Adipocyte (in vitro differentiated cells): ENCODE measurements at regions not wholly inside any gene's neighbourhood (a gene's known extent, or its start where the extent isn't known, plus 50 kb on each side); places are given as distances from the start of the nearest gene placed in this dataset.

Experiments used
- DNase-seq: peaks from one replicate; pipeline ENCODE4 v3.0.0-alpha.2; 2015; ENCODE audit warnings: low read depth
- H3K27me3 ChIP-seq: replicated peaks from 2 replicates; pipeline ENCODE4 v1.7.0; 2013; ENCODE audit warnings: mild to moderate bottlenecking, low read length, moderate library complexity; ENCODE audit not compliant: control insufficient read depth, insufficient read depth
- H3K36me3 ChIP-seq: 2 replicates; pipeline ENCODE4 v1.7.0; 2013; ENCODE audit warnings: low read length, mild to moderate bottlenecking, moderate library complexity; ENCODE audit not compliant: control insufficient read depth, insufficient read depth, severe bottlenecking
- H3K4me1 ChIP-seq: 2 replicates; pipeline ENCODE4 v1.7.0; 2013; ENCODE audit warnings: mild to moderate bottlenecking, low read length, moderate library complexity; ENCODE audit not compliant: control insufficient read depth, insufficient read depth
- H3K4me3 ChIP-seq: 2 replicates; pipeline ENCODE4 v1.7.0; 2013; ENCODE audit warnings: mild to moderate bottlenecking, low read length, moderate library complexity
- H3K9ac ChIP-seq: 2 replicates; pipeline ENCODE4 v1.7.0; 2013; ENCODE audit warnings: mild to moderate bottlenecking, low read length, moderate library complexity
- H3K9me3 ChIP-seq: 2 replicates; pipeline ENCODE4 v1.7.0; 2013; ENCODE audit warnings: mild to moderate bottlenecking, low read length, moderate library complexity; ENCODE audit not compliant: control insufficient read depth

DNA sequence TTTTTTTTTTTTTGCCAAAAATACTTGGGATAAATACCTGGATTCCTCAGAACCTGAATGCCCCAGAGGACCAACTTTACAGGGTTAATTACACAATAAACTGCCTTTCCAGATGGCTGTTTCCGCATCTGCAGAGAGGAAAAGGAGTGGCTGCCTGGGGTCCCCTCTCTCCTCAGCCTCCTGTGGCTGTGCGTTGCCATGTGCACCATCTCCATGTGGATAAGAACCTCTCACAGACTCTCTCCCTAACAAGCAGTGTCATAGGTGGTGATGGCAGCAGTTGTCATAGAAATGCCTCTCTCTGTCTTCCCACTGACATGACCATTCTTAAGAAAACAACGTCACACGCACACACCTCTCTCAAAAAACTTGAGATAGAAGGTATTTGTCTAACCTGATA, 179.4 kb downstream of the RPLP1 start:
- DNase-seq = no peak
- Histone ChIP-seq H3K27me3 (peaks cover 75% of the 10 kb centered on the region), H3K4me1 (peaks cover 1% of the 10 kb centered on the region), H3K9ac (no peak overlapping the region), H3K36me3 (no peaks in the 10 kb centered on the region), H3K4me3 (no peak overlapping the region), H3K9me3 (peaks cover 8% of the 10 kb centered on the region)

DNA sequence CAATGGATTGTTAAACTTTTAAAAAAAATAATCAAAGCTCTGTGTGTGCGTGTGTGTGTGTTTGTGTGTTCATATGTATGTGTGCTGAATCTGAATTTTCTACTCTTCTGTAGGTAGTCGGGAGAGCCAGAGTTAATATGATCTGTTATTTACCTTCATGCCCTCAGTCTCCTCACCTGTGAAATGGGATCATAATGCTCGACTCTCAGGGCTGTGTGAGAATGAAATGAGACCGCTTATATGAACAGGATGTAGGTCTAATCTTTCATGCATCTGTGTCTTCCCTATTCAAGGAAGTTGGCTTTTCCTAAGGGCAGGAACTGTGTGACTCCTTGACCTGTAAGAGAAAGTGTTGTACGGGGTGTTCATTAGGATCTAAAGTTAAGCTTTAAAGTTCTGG, 182.2 kb downstream of the RPLP1 start:
- no peaks in the 10 kb centered on the region for H3K36me3 ChIP-seq
- H3K4me3 ChIP-seq = no peak overlapping the region
- no peaks in the 10 kb centered on the region for H3K4me1 ChIP-seq
- peaks cover 77% of the 10 kb centered on the region for H3K27me3 ChIP-seq
- H3K9ac ChIP-seq = no peak overlapping the region
- no peak for DNase-seq
- peaks cover 13% of the 10 kb centered on the region for H3K9me3 ChIP-seq

DNA sequence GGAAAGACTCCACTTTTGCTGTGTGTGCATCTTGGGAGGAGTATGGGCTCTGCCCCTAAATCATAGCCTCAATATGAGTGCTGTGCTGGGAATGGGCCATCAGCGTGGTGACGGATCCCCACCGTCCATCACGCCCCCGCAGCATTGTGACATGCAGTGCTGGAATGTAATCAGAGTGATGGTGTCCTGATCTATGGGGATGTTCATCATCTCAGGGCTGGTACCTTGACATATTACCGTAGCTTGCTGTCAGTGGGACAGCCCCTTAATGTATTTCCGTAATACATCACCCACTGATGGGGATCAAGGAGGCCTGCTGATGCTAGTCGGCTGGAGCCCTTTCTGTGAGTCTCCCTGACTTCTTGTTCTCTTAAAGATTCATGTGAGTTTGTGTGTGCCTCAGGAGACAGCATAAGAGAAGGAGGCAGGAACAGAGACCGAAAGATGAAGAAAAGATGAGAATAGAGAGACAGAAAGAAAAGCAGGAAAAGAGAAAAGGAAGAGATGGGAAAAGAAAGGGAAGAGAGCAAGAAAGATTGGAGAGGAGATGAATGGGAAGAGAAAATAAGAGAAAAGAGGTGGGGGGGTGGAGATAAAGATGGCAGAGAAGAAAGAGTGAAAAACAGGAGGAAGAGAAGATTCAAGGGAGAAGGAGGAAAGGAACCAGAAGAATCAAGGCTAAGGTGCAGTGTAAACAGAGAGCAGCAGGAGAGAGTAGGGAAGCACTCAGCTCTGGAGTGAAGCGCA, 183.7 kb downstream of the RPLP1 start:
- DNase-seq = no peak
- no peaks in the 10 kb centered on the region for H3K36me3 ChIP-seq
- no peak overlapping the region for H3K9ac ChIP-seq
- H3K27me3 ChIP-seq = peaks cover 68% of the 10 kb centered on the region
- H3K4me1 ChIP-seq = no peaks in the 10 kb centered on the region
- no peak overlapping the region for H3K4me3 ChIP-seq
- H3K9me3 ChIP-seq = peaks cover 28% of the 10 kb centered on the region

DNA sequence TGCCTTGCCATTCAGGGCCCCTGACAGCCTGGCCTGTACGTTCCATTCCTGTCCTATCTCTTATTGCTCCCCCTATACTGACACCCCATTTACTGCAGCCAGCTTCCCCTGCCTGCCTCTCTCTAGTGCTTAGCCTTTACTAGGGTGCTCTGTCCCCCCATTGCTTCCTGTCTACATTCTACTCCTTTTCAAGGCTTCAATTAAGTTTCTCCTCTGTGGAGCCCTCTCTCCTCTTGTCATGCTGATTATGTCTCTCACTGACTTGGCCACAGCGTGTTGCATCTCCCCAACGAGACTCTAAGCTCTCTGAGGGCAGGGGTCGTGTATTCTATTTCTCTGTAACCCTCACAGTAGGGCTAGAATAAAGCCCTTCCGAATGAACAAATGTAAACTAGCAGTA, 185.2 kb downstream of the RPLP1 start:
- Histone ChIP-seq H3K9ac (no peak overlapping the region), H3K36me3 (no peaks in the 10 kb centered on the region), H3K27me3 (peaks cover 58% of the 10 kb centered on the region), H3K9me3 (peaks cover 31% of the 10 kb centered on the region), H3K4me1 (no peaks in the 10 kb centered on the region), H3K4me3 (no peak overlapping the region)
- DNase-seq = no peak

DNA sequence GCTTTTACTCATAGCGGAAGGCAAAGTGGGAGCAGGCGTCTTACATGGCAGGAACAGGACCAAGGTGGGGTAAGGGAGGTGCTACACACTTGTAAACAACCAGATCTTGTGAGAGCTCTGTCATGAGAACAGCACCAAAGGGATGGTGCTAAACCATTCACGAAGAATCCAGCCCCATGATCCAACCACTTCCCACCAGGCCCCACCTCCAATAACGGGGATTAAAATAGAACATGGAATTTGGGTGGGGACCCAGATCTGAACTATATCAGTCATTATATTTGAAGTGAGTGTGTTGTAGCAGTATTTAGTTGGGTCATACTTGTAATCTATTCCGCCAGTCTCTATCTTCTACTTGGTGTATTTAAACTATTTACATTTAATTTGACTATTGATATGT, 190.9 kb downstream of the RPLP1 start:
- no peaks in the 10 kb centered on the region for H3K36me3 ChIP-seq
- H3K27me3 ChIP-seq = peaks cover 31% of the 10 kb centered on the region
- no peaks in the 10 kb centered on the region for H3K4me1 ChIP-seq
- peaks cover 23% of the 10 kb centered on the region for H3K9me3 ChIP-seq
- no peak overlapping the region for H3K9ac ChIP-seq
- H3K4me3 ChIP-seq = no peak overlapping the region
- no peak for DNase-seq

DNA sequence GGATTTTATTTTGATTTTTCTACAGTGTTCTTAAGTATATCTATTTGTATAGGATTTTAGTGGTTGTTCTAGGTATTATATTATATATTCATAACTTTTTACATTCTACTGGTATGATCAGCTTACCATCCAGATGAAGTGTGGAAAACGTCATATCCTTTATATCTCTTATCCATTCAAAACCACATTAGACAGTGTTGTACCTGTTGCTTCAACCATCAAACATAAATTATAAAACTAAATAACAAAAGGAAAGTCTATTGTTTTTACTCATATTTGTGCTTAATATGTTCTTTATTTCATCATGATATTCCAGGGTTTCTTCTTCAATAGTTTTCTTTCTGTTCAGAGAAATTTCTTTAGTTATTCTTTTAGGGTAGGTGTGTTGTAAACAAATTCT, 191.4 kb downstream of the RPLP1 start:
- peaks cover 33% of the 10 kb centered on the region for H3K27me3 ChIP-seq
- peaks cover 23% of the 10 kb centered on the region for H3K9me3 ChIP-seq
- no peak overlapping the region for H3K4me3 ChIP-seq
- no peak overlapping the region for H3K9ac ChIP-seq
- H3K4me1 ChIP-seq = no peaks in the 10 kb centered on the region
- DNase-seq = no peak
- H3K36me3 ChIP-seq = no peaks in the 10 kb centered on the region

DNA sequence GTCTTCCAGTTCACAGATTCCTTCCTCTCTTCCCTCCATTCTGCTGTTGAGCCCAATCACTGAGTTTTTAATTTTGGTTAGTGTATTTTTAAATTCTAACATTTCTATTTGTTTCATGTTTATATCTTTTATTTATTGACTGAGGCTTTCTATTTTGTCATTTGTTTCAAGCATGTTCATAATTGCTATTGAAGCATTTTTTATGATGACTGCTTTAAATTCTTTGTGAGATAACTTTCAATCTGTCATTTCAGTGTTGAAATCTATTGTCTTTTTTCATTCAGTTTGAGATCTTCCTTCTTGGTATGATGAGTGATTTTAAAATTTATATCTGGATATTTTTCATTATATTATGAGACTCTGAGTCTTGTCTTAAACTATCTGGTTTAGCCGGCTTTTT, 192.3 kb downstream of the RPLP1 start:
- DNase-seq = no peak
- Histone ChIP-seq H3K4me3 (no peak overlapping the region), H3K9me3 (peaks cover 17% of the 10 kb centered on the region), H3K36me3 (no peaks in the 10 kb centered on the region), H3K9ac (no peak overlapping the region), H3K4me1 (no peaks in the 10 kb centered on the region), H3K27me3 (peaks cover 38% of the 10 kb centered on the region)

DNA sequence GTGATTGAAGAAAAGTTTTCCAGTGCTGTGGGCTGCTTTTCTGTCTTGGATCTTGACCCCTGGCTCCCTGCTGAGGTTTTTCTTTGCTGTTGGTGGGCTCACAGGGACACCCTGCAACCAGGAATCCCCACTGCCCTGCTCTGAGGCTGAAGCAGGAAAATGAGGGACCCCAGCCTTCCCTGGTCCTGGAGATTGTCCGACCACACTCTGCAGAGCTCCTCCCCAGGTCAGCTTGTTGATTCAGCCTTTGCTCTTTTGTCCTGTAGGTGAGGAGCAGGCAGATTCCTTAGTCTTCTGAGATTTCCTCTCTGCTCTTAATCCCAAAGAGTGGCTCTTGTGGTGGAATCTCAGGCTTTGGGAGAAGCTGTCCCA, 194.5 kb downstream of the RPLP1 start:
- Histone ChIP-seq H3K36me3 (no peaks in the 10 kb centered on the region), H3K9me3 (no peaks in the 10 kb centered on the region), H3K4me3 (no peak overlapping the region), H3K9ac (no peak overlapping the region), H3K4me1 (no peaks in the 10 kb centered on the region), H3K27me3 (peaks cover 48% of the 10 kb centered on the region)
- no peak for DNase-seq

DNA sequence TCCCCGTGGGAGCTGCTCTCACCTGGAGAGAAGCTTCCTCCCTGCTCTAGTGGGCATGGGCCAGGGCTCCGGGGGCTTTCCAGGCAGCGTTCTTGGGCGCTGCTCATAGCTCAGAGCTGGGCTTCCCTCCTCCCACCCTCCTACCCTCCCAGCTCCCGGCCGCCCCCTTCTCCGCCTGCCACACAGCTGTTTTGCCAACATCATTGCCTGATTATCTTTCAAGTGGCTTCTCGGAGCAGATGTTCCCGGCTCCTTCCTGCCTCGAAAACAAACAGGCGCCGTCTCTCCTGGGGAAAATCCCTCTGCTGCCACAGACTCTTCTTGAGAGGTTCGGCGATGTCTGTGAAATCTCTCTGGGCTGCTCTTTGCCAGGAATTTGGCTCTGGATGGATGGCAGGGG, 195.6 kb downstream of the RPLP1 start:
- H3K4me3 ChIP-seq = no peak overlapping the region
- H3K9me3 ChIP-seq = peaks cover 8% of the 10 kb centered on the region
- no peaks in the 10 kb centered on the region for H3K4me1 ChIP-seq
- H3K27me3 ChIP-seq = peaks cover 58% of the 10 kb centered on the region
- H3K36me3 ChIP-seq = no peaks in the 10 kb centered on the region
- peak; percentile 22 for DNase-seq
- H3K9ac ChIP-seq = no peak overlapping the region

DNA sequence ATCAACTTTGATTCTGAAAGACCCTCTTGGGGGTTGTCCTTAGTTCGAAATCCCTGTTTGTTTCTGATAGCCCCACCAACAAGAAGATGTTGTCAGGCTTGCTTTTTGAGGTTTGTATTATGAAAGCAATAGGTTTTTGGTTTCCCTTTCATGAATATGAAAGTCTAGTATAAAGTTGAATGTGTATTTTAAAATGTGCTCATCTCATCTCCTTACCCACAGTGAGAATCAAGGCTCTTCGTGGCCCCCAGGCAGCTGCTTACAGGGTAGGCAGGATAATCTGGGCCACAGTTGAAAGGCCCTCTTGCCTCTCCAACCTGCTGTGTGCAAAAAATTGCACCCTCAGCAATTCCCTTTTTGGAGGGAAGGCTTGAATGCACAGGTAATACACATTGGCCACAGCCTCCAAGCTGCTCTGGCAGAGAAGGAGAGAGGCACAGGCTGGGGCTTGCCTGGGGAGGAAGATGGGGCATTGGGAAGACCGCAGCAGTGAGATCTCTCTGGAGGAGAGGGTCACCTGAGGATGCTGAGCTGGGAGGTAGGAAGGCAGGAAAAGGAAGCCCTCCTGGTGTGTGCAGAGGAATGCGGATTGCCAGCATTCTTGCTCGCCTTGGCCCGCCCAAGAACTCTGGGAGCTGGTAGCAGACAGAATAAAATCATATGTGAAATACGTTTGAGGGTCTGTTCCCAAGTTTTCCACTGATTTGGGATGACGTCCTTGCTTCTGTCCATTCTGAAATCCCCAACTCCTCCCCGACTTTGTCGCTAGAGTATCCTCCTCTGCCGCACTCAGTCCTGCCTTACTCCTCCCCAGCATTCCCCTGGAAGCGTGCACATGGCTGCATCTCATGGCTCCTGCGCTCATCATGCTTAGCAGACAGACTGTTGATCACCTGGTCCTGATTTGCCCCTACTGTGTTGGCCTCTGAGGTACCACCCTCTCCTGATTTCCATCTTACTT, 196.4 kb downstream of the RPLP1 start:
- Histone ChIP-seq H3K36me3 (no peaks in the 10 kb centered on the region), H3K4me3 (no peak overlapping the region), H3K4me1 (no peaks in the 10 kb centered on the region), H3K27me3 (peaks cover 66% of the 10 kb centered on the region), H3K9ac (no peak overlapping the region), H3K9me3 (peaks cover 16% of the 10 kb centered on the region)
- no peak for DNase-seq

DNA sequence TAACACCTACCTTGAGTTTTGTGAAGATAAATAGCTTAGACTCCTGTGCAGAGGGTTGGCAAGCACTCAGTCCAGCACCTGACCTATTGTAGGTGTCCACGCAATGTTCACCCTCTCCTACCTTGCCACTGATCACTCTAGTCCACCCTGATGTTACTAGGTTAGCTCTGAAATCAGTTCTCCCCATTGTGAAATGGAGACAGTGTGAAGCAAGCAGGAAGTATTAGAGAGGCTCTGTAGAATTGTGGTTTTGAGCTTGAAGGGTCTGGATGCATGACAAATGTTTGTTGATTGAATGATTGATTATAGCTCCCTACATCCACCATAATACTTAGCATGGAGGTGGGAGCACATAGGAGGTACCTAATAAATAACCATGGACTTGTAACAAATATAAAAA, 199.7 kb downstream of the RPLP1 start:
- H3K27me3 ChIP-seq = peaks cover 67% of the 10 kb centered on the region
- H3K9me3 ChIP-seq = peaks cover 21% of the 10 kb centered on the region
- no peak overlapping the region for H3K4me3 ChIP-seq
- H3K9ac ChIP-seq = no peak overlapping the region
- DNase-seq = no peak
- H3K36me3 ChIP-seq = no peaks in the 10 kb centered on the region
- H3K4me1 ChIP-seq = peaks cover 10% of the 10 kb centered on the region
